Endothelial cell (in vitro differentiated cells): ENCODE measurements at regions not wholly inside any gene's neighbourhood (a gene's known extent, or its start where the extent isn't known, plus 50 kb on each side); places are given as distances from the start of the nearest gene placed in this dataset.

Experiments
- DNase-seq: peaks from one replicate; pipeline ENCODE4 v3.0.0; 2021; ENCODE audit warnings: low spot score
- H3K27ac Mint-ChIP-seq: one replicate; pipeline ENCODE4 v1.8.0; 2021; ENCODE audit warnings: mixed read lengths, inconsistent platforms; ENCODE audit not compliant: unreplicated experiment
- H3K27me3 Mint-ChIP-seq: one replicate; pipeline ENCODE4 v1.8.0; 2021; ENCODE audit warnings: mild to moderate bottlenecking, moderate library complexity, mixed read lengths, inconsistent platforms; ENCODE audit not compliant: unreplicated experiment
- H3K36me3 Mint-ChIP-seq: one replicate; pipeline ENCODE4 v1.8.0; 2021; ENCODE audit warnings: mild to moderate bottlenecking, low read depth, mixed read lengths, inconsistent platforms; ENCODE audit not compliant: unreplicated experiment
- H3K4me1 Mint-ChIP-seq: one replicate; pipeline ENCODE4 v1.8.0; 2021; ENCODE audit warnings: mild to moderate bottlenecking, mixed read lengths, inconsistent platforms; ENCODE audit not compliant: unreplicated experiment
- H3K4me3 Mint-ChIP-seq: one replicate; pipeline ENCODE4 v1.8.0; 2021; ENCODE audit warnings: mild to moderate bottlenecking, mixed read lengths, inconsistent platforms; ENCODE audit not compliant: unreplicated experiment
- H3K9me3 Mint-ChIP-seq: one replicate; pipeline ENCODE4 v1.8.0; 2021; ENCODE audit warnings: mixed read lengths, inconsistent platforms; ENCODE audit not compliant: unreplicated experiment
- CTCF ChIP-seq: fragments of 200-600 bp; sonication (generic); IDR thresholded peaks from one replicate; pipeline ENCODE4 v1.5.0; 2021; ENCODE audit warnings: antibody characterized with exemption; ENCODE audit not compliant: unreplicated experiment

- Mint-ChIP-seq H3K27me3 (no peaks in the 10 kb centered on the region), H3K36me3 (no peaks in the 10 kb centered on the region), H3K27ac (no peak overlapping the region), H3K9me3 (no peaks in the 10 kb centered on the region), H3K4me1 (no peaks in the 10 kb centered on the region), H3K4me3 (no peak overlapping the region)
- no peak for DNase-seq
- TF ChIP-seq CTCF = no peak
Observed at GRCh38 chr3:178246004-178246403, 290.2 kb upstream of the KCNMB2 start.

GRCh38 chr3:178255315-178255714 is 280.9 kb upstream of the KCNMB2 start:
- Mint-ChIP-seq H3K27ac (no peak overlapping the region), H3K27me3 (no peaks in the 10 kb centered on the region), H3K36me3 (no peaks in the 10 kb centered on the region), H3K4me1 (no peaks in the 10 kb centered on the region), H3K4me3 (no peak overlapping the region), H3K9me3 (no peaks in the 10 kb centered on the region)
- no peak for DNase-seq
- no peak for TF ChIP-seq CTCF

- Mint-ChIP-seq H3K27me3 (no peaks in the 10 kb centered on the region), H3K27ac (no peak overlapping the region), H3K4me1 (no peaks in the 10 kb centered on the region), H3K36me3 (no peaks in the 10 kb centered on the region), H3K4me3 (no peak overlapping the region), H3K9me3 (no peaks in the 10 kb centered on the region)
- DNase-seq = no peak
- no peak for TF ChIP-seq CTCF
Observed at GRCh38 chr3:178257491-178257890, 278.7 kb upstream of the KCNMB2 start.

GRCh38 chr3:178258121-178258520 is 278.1 kb upstream of the KCNMB2 start:
- no peak for TF ChIP-seq CTCF
- no peaks in the 10 kb centered on the region for H3K4me1 Mint-ChIP-seq
- DNase-seq = no peak

GRCh38 chr3:178259703-178260102 is 276.5 kb upstream of the KCNMB2 start:
- H3K27me3 Mint-ChIP-seq = no peaks in the 10 kb centered on the region
- no peak for DNase-seq
- no peak overlapping the region for H3K4me3 Mint-ChIP-seq
- H3K9me3 Mint-ChIP-seq = no peaks in the 10 kb centered on the region
- TF ChIP-seq CTCF = no peak
- no peaks in the 10 kb centered on the region for H3K36me3 Mint-ChIP-seq
- H3K27ac Mint-ChIP-seq = no peak overlapping the region
- H3K4me1 Mint-ChIP-seq = no peaks in the 10 kb centered on the region

More at GRCh38 chr3:178258121-178258520, 278.1 kb upstream of the KCNMB2 start:
- Mint-ChIP-seq H3K27me3 (no peaks in the 10 kb centered on the region), H3K9me3 (no peaks in the 10 kb centered on the region), H3K36me3 (no peaks in the 10 kb centered on the region), H3K27ac (no peak overlapping the region), H3K4me3 (no peak overlapping the region)
